Parathyroid adenoma (tissue), 2 donors: ENCODE measurements at regions not wholly inside any gene's neighbourhood (a gene's known extent, or its start where the extent isn't known, plus 50 kb on each side); places are given as distances from the start of the nearest gene placed in this dataset.

Experiments
- H2AFZ ChIP-seq: fragments of 300-600 bp; sonication (generic); one replicate; pipeline ENCODE4 v1.7.0; 2017; ENCODE audit warnings: antibody characterized with exemption, mild to moderate bottlenecking
- H3K27ac ChIP-seq: fragments of 300-600 bp; sonication (generic); one replicate; pipeline ENCODE4 v1.7.0; 2017
- H3K27me3 ChIP-seq: fragments of 300-600 bp; sonication (generic); one replicate; pipeline ENCODE4 v1.7.0; 2017; ENCODE audit warnings: low read length; ENCODE audit not compliant: control insufficient read depth, insufficient read depth
- H3K36me3 ChIP-seq: fragments of 300-600 bp; sonication (generic); one replicate; pipeline ENCODE4 v1.7.0; 2017; ENCODE audit warnings: low read length; ENCODE audit not compliant: control insufficient read depth, insufficient read depth
- H3K4me1 ChIP-seq: fragments of 300-600 bp; sonication (generic); one replicate; pipeline ENCODE4 v1.7.0; 2017; ENCODE audit warnings: control low read depth
- H3K4me2 ChIP-seq: fragments of 300-600 bp; sonication (generic); one replicate; pipeline ENCODE4 v1.7.0; 2017; ENCODE audit warnings: low read length
- H3K4me3 ChIP-seq: fragments of 300-600 bp; sonication (generic); one replicate; pipeline ENCODE4 v1.7.0; 2017; ENCODE audit warnings: low read depth, low read length
- H3K79me2 ChIP-seq: fragments of 300-600 bp; sonication (generic); one replicate; pipeline ENCODE4 v1.7.0; 2017; ENCODE audit warnings: control low read depth
- H3K9ac ChIP-seq: fragments of 300-600 bp; sonication (generic); one replicate; pipeline ENCODE4 v1.7.0; 2017; ENCODE audit warnings: mild to moderate bottlenecking
- H3K9me3 ChIP-seq: fragments of 300-600 bp; sonication (generic); one replicate; pipeline ENCODE4 v1.7.0; 2017; ENCODE audit warnings: low read length; ENCODE audit not compliant: control insufficient read depth
- CTCF ChIP-seq: fragments of 300-600 bp; sonication (generic); IDR thresholded peaks from one replicate; pipeline ENCODE4 v1.7.0; 2017; ENCODE audit warnings: antibody characterized with exemption, mild to moderate bottlenecking
- donor health status: primary hyperparathyroidism.

- Histone ChIP-seq H3K27me3 (no peaks in the 10 kb centered on the region), H3K27ac (no peak overlapping the region), H3K9ac (no peak overlapping the region), H3K9me3 (no peaks in the 10 kb centered on the region), H3K36me3 (no peaks in the 10 kb centered on the region), H3K4me3 (no peak overlapping the region), H3K4me2 (no peak overlapping the region), H3K4me1 (no peaks in the 10 kb centered on the region), H2AFZ (no peak overlapping the region), H3K79me2 (no peaks in the 10 kb centered on the region)
- TF ChIP-seq CTCF, result no peak
Measured at GRCh38 chr7:24521917-24522623, 51.2 kb upstream of the PALS2 start.
